ENCODE measurements at regions not wholly inside any gene's neighbourhood (a gene's known extent, or its start where the extent isn't known, plus 50 kb on each side); places are given as distances from the start of the nearest gene placed in this dataset.

DNA sequence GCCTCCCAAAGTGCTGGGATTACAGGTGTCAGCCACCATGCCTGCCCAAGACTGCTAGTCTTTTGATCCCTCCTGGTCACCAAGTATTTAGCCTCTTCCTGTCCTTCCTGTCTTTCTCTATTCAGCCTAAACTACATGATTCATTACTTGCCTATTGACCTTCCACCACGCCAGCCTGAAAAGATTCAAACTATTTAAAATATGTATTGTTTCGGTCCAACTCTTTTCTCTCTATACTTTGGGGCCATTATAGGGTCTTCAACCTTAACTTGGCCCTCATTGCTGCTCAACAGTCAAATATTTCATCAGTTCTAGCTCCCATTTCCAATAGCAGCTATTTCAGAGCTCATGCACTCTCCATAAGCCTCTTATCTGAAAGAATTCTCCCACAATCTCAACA lies 153.0 kb downstream of the TNFSF18 start:
- TF ChIP-seq, protein P1, sequence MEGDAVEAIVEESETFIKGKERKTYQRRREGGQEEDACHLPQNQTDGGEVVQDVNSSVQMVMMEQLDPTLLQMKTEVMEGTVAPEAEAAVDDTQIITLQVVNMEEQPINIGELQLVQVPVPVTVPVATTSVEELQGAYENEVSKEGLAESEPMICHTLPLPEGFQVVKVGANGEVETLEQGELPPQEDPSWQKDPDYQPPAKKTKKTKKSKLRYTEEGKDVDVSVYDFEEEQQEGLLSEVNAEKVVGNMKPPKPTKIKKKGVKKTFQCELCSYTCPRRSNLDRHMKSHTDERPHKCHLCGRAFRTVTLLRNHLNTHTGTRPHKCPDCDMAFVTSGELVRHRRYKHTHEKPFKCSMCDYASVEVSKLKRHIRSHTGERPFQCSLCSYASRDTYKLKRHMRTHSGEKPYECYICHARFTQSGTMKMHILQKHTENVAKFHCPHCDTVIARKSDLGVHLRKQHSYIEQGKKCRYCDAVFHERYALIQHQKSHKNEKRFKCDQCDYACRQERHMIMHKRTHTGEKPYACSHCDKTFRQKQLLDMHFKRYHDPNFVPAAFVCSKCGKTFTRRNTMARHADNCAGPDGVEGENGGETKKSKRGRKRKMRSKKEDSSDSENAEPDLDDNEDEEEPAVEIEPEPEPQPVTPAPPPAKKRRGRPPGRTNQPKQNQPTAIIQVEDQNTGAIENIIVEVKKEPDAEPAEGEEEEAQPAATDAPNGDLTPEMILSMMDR (IDR thresholded peaks at IDR 0.05; ENCODE audit: low read length) = no peak
- TF ChIP-seq EZH2 (IDR thresholded peaks at IDR 0.05; ENCODE audit: borderline replicate concordance, low read length) = no peak
